HG02571 (cell line): ENCODE measurements at regions not wholly inside any gene's neighbourhood (a gene's known extent, or its start where the extent isn't known, plus 50 kb on each side); places are given as distances from the start of the nearest gene placed in this dataset.
"Not testable (repeated sequence)": the region's sequence is repeated elsewhere in the genome, so short reads cannot be mapped to it uniquely, and the experiment has no call there.

Experiments used
- ATAC-seq: cut with Tn5 transposase; IDR thresholded peaks from one replicate; pipeline ENCODE4 v1.9.1; 2021; ENCODE audit warnings: mild to moderate bottlenecking, moderate library complexity; ENCODE audit not compliant: unreplicated experiment

- ATAC-seq = no peak
Observed at GRCh38 chr9:19660019-19660418, 128.8 kb downstream of the SLC24A2 start.

GRCh38 chr9:19656704-19657103 is 132.1 kb downstream of the SLC24A2 start:
- no peak for ATAC-seq

- ATAC-seq = no peak
Observed at GRCh38 chr9:19651681-19652080, 137.2 kb downstream of the SLC24A2 start.

GRCh38 chr9:19650312-19650711 is 138.5 kb downstream of the SLC24A2 start:
- ATAC-seq = no peak

- no peak for ATAC-seq
Observed at GRCh38 chr9:19649336-19650041, 139.3 kb downstream of the SLC24A2 start.

GRCh38 chr9:19648672-19649071 is 140.2 kb downstream of the SLC24A2 start:
- ATAC-seq = no peak

GRCh38 chr9:19643875-19644274 is 145.0 kb downstream of the SLC24A2 start:
- no peak for ATAC-seq

- no peak for ATAC-seq
Observed at GRCh38 chr9:19642256-19642655, 146.6 kb downstream of the SLC24A2 start.

- no peak for ATAC-seq
Observed at GRCh38 chr9:19641046-19641445, 147.8 kb downstream of the SLC24A2 start.

- ATAC-seq = no peak
Observed at GRCh38 chr9:19640014-19640413, 148.8 kb downstream of the SLC24A2 start.

- no peak for ATAC-seq
Observed at GRCh38 chr9:19637084-19637483, 151.8 kb downstream of the SLC24A2 start.

- no peak for ATAC-seq
Observed at GRCh38 chr9:19634881-19635280, 154.0 kb downstream of the SLC24A2 start.

GRCh38 chr9:19631181-19631580 is 157.7 kb downstream of the SLC24A2 start:
- no peak for ATAC-seq

GRCh38 chr9:19630760-19631159 is 158.1 kb downstream of the SLC24A2 start:
- ATAC-seq = no peak

- no peak for ATAC-seq
Observed at GRCh38 chr9:19629488-19629887, 159.3 kb downstream of the SLC24A2 start.

- ATAC-seq = not testable (repeated sequence)
Observed at GRCh38 chr9:19625426-19625825, 163.4 kb downstream of the SLC24A2 start.

GRCh38 chr9:19624519-19624918 is 164.3 kb downstream of the SLC24A2 start:
- ATAC-seq = no peak

GRCh38 chr9:19623941-19624340 is 164.9 kb downstream of the SLC24A2 start:
- no peak for ATAC-seq

GRCh38 chr9:19620326-19620725 is 168.5 kb downstream of the SLC24A2 start:
- no peak for ATAC-seq

- no peak for ATAC-seq
Observed at GRCh38 chr9:19619221-19619620, 169.6 kb downstream of the SLC24A2 start.

- no peak for ATAC-seq
Observed at GRCh38 chr9:19618816-19619215, 170.0 kb downstream of the SLC24A2 start.

- no peak for ATAC-seq
Observed at GRCh38 chr9:19615036-19615624, 173.7 kb downstream of the SLC24A2 start.

- ATAC-seq = no peak
Observed at GRCh38 chr9:19614294-19614693, 174.5 kb downstream of the SLC24A2 start.
